Hepatocyte (in vitro differentiated cells): ENCODE measurements at regions not wholly inside any gene's neighbourhood (a gene's known extent, or its start where the extent isn't known, plus 50 kb on each side); places are given as distances from the start of the nearest gene placed in this dataset.

Source experiments
- DNase-seq: peaks from one replicate; pipeline ENCODE4 v3.0.0-alpha.2; 2016; ENCODE audit warnings: low spot score
- H2AFZ ChIP-seq: fragments of 200-600 bp; sonication (generic); 2 replicates; pipeline ENCODE4 v1.6.0; 2016; ENCODE audit warnings: antibody characterized with exemption, mild to moderate bottlenecking
- H3K27ac ChIP-seq: fragments of 200-600 bp; sonication (generic); 2 replicates; pipeline ENCODE4 v1.5.1; 2016; ENCODE audit warnings: mild to moderate bottlenecking
- H3K27me3 ChIP-seq: fragments of 200-600 bp; sonication (generic); 2 replicates; pipeline ENCODE4 v1.6.1; 2016
- H3K36me3 ChIP-seq: fragments of 200-600 bp; sonication (generic); replicated peaks from 2 replicates; pipeline ENCODE4 v1.5.1; 2016; ENCODE audit warnings: low read depth; ENCODE audit not compliant: insufficient read depth
- H3K4me1 ChIP-seq: fragments of 200-600 bp; sonication (generic); 2 replicates; pipeline ENCODE4 v1.5.1; 2016; ENCODE audit warnings: mild to moderate bottlenecking, moderate library complexity; ENCODE audit not compliant: insufficient read depth
- H3K4me2 ChIP-seq: fragments of 200-600 bp; sonication (generic); 2 replicates; pipeline ENCODE4 v1.6.0; 2016
- H3K4me3 ChIP-seq: fragments of 200-600 bp; sonication (generic); 2 replicates; pipeline ENCODE4 v1.5.1; 2016; ENCODE audit warnings: mild to moderate bottlenecking
- H3K79me2 ChIP-seq: fragments of 200-600 bp; sonication (generic); 2 replicates; pipeline ENCODE4 v1.6.0; 2017; ENCODE audit warnings: mild to moderate bottlenecking
- H3K9me2 ChIP-seq: fragments of 200-600 bp; sonication (generic); replicated peaks from 2 replicates; pipeline ENCODE4 v1.6.0; 2017; ENCODE audit warnings: mild to moderate bottlenecking; ENCODE audit not compliant: insufficient read depth
- H3K9me3 ChIP-seq: fragments of 200-600 bp; sonication (generic); 2 replicates; pipeline ENCODE4 v1.5.1; 2016; ENCODE audit warnings: low read depth, mild to moderate bottlenecking
- H4K20me1 ChIP-seq: fragments of 200-600 bp; sonication (generic); 2 replicates; pipeline ENCODE4 v1.6.0; 2016; ENCODE audit warnings: mild to moderate bottlenecking; ENCODE audit not compliant: insufficient read depth, poor library complexity, severe bottlenecking
- EZH2 ChIP-seq: fragments of 200-600 bp; sonication (generic); IDR thresholded peaks from 2 replicates; pipeline ENCODE4 v1.6.1; 2016; ENCODE audit warnings: antibody characterized with exemption, mild to moderate bottlenecking, borderline replicate concordance
- EZH2phosphoT487 ChIP-seq: fragments of 200-600 bp; sonication (generic); IDR thresholded peaks from one replicate; pipeline ENCODE4 v1.6.1; 2018; ENCODE audit warnings: antibody characterized with exemption, mild to moderate bottlenecking, low read depth, moderate library complexity; ENCODE audit not compliant: unreplicated experiment, severe bottlenecking
- WGBS: methylation state at CpG from one replicate; pipeline ENCODE4 v1.1.6; 2016; ENCODE audit warnings: low lambda C conversion rate; ENCODE audit errors: missing lambda C conversion rate; 5-methylcytosine and 5-hydroxymethylcytosine counted together
- TF ChIP-seq, protein P1 (sequence below): fragments of 200-600 bp; sonication (generic); IDR thresholded peaks from 2 replicates; pipeline ENCODE4 v1.5.1; 2016; ENCODE audit warnings: antibody characterized with exemption, mild to moderate bottlenecking; ENCODE audit not compliant: poor library complexity

GRCh38 chr2:237258116-237258515 lies 155.8 kb downstream of the COL6A3 start:
- Histone ChIP-seq H3K36me3 (no peaks in the 10 kb centered on the region), H3K27ac (peak overlapping the region; percentile 73), H3K27me3 (no peaks in the 10 kb centered on the region), H3K9me3 (no peaks in the 10 kb centered on the region), H3K4me3 (no peak overlapping the region), H3K79me2 (no peaks in the 10 kb centered on the region), H3K4me1 (peaks cover 32% of the 10 kb centered on the region), H4K20me1 (no peaks in the 10 kb centered on the region), H3K9me2 (no peaks in the 10 kb centered on the region), H3K4me2 (no peak overlapping the region), H2AFZ (peak overlapping the region; percentile 9)
- 61% methylated on average over 7 of the region's 7 CpGs for WGBS
- DNase-seq: no peak
- TF ChIP-seq, protein P1, sequence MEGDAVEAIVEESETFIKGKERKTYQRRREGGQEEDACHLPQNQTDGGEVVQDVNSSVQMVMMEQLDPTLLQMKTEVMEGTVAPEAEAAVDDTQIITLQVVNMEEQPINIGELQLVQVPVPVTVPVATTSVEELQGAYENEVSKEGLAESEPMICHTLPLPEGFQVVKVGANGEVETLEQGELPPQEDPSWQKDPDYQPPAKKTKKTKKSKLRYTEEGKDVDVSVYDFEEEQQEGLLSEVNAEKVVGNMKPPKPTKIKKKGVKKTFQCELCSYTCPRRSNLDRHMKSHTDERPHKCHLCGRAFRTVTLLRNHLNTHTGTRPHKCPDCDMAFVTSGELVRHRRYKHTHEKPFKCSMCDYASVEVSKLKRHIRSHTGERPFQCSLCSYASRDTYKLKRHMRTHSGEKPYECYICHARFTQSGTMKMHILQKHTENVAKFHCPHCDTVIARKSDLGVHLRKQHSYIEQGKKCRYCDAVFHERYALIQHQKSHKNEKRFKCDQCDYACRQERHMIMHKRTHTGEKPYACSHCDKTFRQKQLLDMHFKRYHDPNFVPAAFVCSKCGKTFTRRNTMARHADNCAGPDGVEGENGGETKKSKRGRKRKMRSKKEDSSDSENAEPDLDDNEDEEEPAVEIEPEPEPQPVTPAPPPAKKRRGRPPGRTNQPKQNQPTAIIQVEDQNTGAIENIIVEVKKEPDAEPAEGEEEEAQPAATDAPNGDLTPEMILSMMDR: peak; percentile 13
- no peak for TF ChIP-seq EZH2phosphoT487

DNA sequence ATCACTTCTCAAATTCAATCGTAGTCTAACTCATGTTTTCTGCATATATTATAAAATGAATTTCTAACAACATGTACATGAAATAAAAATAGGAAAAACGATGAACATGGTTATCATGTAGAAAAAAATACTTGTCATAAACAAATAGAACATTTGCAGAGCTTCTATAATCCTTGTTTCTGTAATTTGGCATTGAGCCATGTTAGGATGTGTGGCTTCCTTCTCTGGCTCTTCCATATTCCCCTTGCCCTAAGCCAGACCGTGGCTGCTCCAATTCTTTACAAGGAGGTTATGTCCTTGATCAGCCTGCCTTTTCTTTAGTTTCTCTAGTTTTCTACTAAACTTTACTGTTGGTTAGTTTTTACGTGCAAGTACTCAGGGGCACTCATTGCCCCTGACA lies 155.3 kb downstream of the COL6A3 start:
- no peak for DNase-seq
- Histone ChIP-seq H3K79me2 (no peaks in the 10 kb centered on the region), H3K36me3 (no peaks in the 10 kb centered on the region), H3K9me3 (no peaks in the 10 kb centered on the region), H2AFZ (no peak overlapping the region), H3K9me2 (no peaks in the 10 kb centered on the region), H4K20me1 (no peaks in the 10 kb centered on the region), H3K4me1 (peaks cover 32% of the 10 kb centered on the region), H3K4me3 (no peak overlapping the region), H3K4me2 (peak overlapping the region; percentile 3), H3K27me3 (no peaks in the 10 kb centered on the region), H3K27ac (peak overlapping the region; percentile 73)
- WGBS: 70% methylated on average over 4 of the region's 4 CpGs
- TF ChIP-seq EZH2 (no peak), EZH2phosphoT487 (no peak)
- TF ChIP-seq, protein P1: no peak

DNA sequence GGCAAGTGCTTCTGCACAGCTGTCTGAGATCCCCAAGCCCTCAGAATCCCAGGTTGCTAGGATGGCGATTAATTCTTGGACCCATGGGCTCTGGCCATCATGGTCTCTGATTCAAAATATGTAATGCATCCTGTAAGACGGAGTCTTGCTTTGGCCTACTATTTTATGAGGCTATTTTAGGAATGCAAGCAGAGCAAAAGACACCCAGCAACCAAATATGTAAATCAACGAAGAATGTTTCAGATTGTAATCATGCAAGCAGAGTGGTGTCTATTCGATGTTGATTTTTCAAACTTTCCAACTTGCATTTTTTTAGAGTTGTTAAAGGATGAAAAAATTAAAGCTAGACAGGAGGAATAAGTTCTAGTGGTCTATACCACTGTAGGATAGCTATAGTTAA lies 154.8 kb downstream of the COL6A3 start:
- TF ChIP-seq, protein P1: no peak
- TF ChIP-seq EZH2: no peak
- TF ChIP-seq EZH2phosphoT487: no peak
- no peaks in the 10 kb centered on the region for H3K9me2 ChIP-seq
- peak overlapping the region; percentile 73 for H3K27ac ChIP-seq
- H3K36me3 ChIP-seq: no peaks in the 10 kb centered on the region
- no peak overlapping the region for H3K4me3 ChIP-seq
- 73% methylated on average over 4 of the region's 4 CpGs for WGBS
- H3K27me3 ChIP-seq: no peaks in the 10 kb centered on the region
- no peak for DNase-seq
- no peaks in the 10 kb centered on the region for H4K20me1 ChIP-seq
- no peak overlapping the region for H2AFZ ChIP-seq
- peaks cover 32% of the 10 kb centered on the region for H3K4me1 ChIP-seq
- H3K9me3 ChIP-seq: no peaks in the 10 kb centered on the region
- H3K79me2 ChIP-seq: no peaks in the 10 kb centered on the region
- no peak overlapping the region for H3K4me2 ChIP-seq

GRCh38 chr2:237260039-237260620 lies 153.8 kb downstream of the COL6A3 start:
- TF ChIP-seq EZH2 (no peak), EZH2phosphoT487 (no peak)
- TF ChIP-seq, protein P1: no peak
- Histone ChIP-seq H3K79me2 (no peaks in the 10 kb centered on the region), H3K4me2 (no peak overlapping the region), H3K36me3 (no peaks in the 10 kb centered on the region), H3K27ac (no peak overlapping the region), H2AFZ (no peak overlapping the region), H3K9me3 (no peaks in the 10 kb centered on the region), H3K9me2 (no peaks in the 10 kb centered on the region), H3K27me3 (no peaks in the 10 kb centered on the region), H4K20me1 (no peaks in the 10 kb centered on the region), H3K4me1 (peaks cover 37% of the 10 kb centered on the region), H3K4me3 (no peak overlapping the region)
- DNase-seq: no peak
- WGBS: 14% methylated on average over 2 of the region's 2 CpGs
